OCI-LY1 (cell line): ENCODE measurements at regions not wholly inside any gene's neighbourhood (a gene's known extent, or its start where the extent isn't known, plus 50 kb on each side); places are given as distances from the start of the nearest gene placed in this dataset.

ENCODE experiments used
- EZH2 ChIP-seq: fragments of 200-600 bp; sonication (generic), shearing (Covaris generic); IDR thresholded peaks from 2 replicates; pipeline ENCODE4 v1.8.0; 2017; ENCODE audit warnings: borderline replicate concordance, mixed run types, mild to moderate bottlenecking, antibody characterized with exemption, low read length, moderate library complexity, mixed read lengths
- TF ChIP-seq, protein P1 (sequence below): fragments of 200-600 bp; sonication (generic), shearing (Covaris generic); IDR thresholded peaks from 2 replicates; pipeline ENCODE4 v1.5.1; 2017; ENCODE audit warnings: mild to moderate bottlenecking, antibody characterized with exemption, low read length, moderate library complexity, mixed read lengths

DNA sequence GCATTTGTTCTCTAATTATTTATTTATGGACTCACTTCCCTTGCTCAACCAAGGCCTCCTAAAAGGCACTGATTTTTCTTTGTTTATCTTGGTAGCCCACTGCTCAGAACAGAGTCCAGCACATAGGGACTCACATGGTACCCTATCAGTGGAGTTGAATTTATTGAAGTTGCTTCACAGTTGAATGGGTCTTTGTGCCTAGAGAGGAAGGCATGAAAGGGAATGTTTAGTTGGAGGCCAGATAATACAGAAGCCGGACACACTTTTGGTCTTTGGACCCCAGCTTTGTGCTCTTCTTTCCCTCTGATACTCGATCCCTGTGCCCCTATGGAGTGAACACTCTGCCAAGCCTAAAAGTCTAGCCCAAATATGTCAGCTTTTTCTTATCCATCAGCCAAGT is 429.0 kb downstream of the PRDM2 start:
- TF ChIP-seq, protein P1, sequence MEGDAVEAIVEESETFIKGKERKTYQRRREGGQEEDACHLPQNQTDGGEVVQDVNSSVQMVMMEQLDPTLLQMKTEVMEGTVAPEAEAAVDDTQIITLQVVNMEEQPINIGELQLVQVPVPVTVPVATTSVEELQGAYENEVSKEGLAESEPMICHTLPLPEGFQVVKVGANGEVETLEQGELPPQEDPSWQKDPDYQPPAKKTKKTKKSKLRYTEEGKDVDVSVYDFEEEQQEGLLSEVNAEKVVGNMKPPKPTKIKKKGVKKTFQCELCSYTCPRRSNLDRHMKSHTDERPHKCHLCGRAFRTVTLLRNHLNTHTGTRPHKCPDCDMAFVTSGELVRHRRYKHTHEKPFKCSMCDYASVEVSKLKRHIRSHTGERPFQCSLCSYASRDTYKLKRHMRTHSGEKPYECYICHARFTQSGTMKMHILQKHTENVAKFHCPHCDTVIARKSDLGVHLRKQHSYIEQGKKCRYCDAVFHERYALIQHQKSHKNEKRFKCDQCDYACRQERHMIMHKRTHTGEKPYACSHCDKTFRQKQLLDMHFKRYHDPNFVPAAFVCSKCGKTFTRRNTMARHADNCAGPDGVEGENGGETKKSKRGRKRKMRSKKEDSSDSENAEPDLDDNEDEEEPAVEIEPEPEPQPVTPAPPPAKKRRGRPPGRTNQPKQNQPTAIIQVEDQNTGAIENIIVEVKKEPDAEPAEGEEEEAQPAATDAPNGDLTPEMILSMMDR = no peak
- TF ChIP-seq EZH2 = no peak
